HS-27A (cell line): ENCODE measurements at regions not wholly inside any gene's neighbourhood (a gene's known extent, or its start where the extent isn't known, plus 50 kb on each side); places are given as distances from the start of the nearest gene placed in this dataset.

ENCODE experiments used
- DNase-seq: peaks from one replicate; pipeline ENCODE4 v3.0.0-alpha.2; 2012; ENCODE audit warnings: low read depth, missing footprints

GRCh38 chr18:68466672-68467071, 248.2 kb downstream of the TMX3 start:
- DNase-seq, result no peak

GRCh38 chr18:68462766-68463165, 252.1 kb downstream of the TMX3 start:
- no peak for DNase-seq

- DNase-seq, result no peak
Observed at GRCh38 chr18:68462148-68462547, 252.8 kb downstream of the TMX3 start.

- no peak for DNase-seq
Observed at GRCh38 chr18:68461481-68462018, 253.4 kb downstream of the TMX3 start.

GRCh38 chr18:68459968-68460367, 254.9 kb downstream of the TMX3 start:
- DNase-seq, result no peak

GRCh38 chr18:68456985-68457384, 257.9 kb downstream of the TMX3 start:
- DNase-seq, result no peak

GRCh38 chr18:68455229-68455603, 259.7 kb downstream of the TMX3 start:
- DNase-seq, result no peak

- no peak for DNase-seq
Observed at GRCh38 chr18:68454511-68455228, 260.2 kb downstream of the TMX3 start.

- no peak for DNase-seq
Observed at GRCh38 chr18:68449292-68449691, 265.6 kb downstream of the TMX3 start.

- DNase-seq, result no peak
Observed at GRCh38 chr18:68448736-68449135, 266.2 kb downstream of the TMX3 start.

- no peak for DNase-seq
Observed at GRCh38 chr18:68447286-68447685, 267.6 kb downstream of the TMX3 start.

GRCh38 chr18:68445668-68446426, 269.1 kb downstream of the TMX3 start:
- no peak for DNase-seq

- DNase-seq, result no peak
Observed at GRCh38 chr18:68445136-68445535, 269.8 kb downstream of the TMX3 start.

GRCh38 chr18:68441241-68441640, 273.7 kb downstream of the TMX3 start:
- no peak for DNase-seq

- no peak for DNase-seq
Observed at GRCh38 chr18:68440433-68440832, 274.5 kb downstream of the TMX3 start.

GRCh38 chr18:68439642-68440041, 275.3 kb downstream of the TMX3 start:
- no peak for DNase-seq

GRCh38 chr18:68438983-68439382, 275.9 kb downstream of the TMX3 start:
- no peak for DNase-seq

GRCh38 chr18:68438536-68438935, 276.4 kb downstream of the TMX3 start:
- no peak for DNase-seq

GRCh38 chr18:68436485-68436884, 278.4 kb downstream of the TMX3 start:
- no peak for DNase-seq

GRCh38 chr18:68435581-68435980, 279.3 kb downstream of the TMX3 start:
- no peak for DNase-seq

- no peak for DNase-seq
Observed at GRCh38 chr18:68431922-68432198, 283.0 kb downstream of the TMX3 start.

- no peak for DNase-seq
Observed at GRCh38 chr18:68431111-68431921, 283.6 kb downstream of the TMX3 start.

GRCh38 chr18:68429841-68430240, 285.1 kb downstream of the TMX3 start:
- no peak for DNase-seq
